Hepatic stellate cell (primary cell): ENCODE measurements at regions not wholly inside any gene's neighbourhood (a gene's known extent, or its start where the extent isn't known, plus 50 kb on each side); places are given as distances from the start of the nearest gene placed in this dataset.
A peak's percentile ranks its signal among the peaks of the same experiment; 100 is the strongest.

Experiments
- DNase-seq: peaks from one replicate; pipeline ENCODE4 v3.0.0; 2011; ENCODE audit warnings: low spot score

GRCh38 chr18:67742525-67742924 lies 226.0 kb upstream of the DSEL start:
- no peak for DNase-seq

DNA sequence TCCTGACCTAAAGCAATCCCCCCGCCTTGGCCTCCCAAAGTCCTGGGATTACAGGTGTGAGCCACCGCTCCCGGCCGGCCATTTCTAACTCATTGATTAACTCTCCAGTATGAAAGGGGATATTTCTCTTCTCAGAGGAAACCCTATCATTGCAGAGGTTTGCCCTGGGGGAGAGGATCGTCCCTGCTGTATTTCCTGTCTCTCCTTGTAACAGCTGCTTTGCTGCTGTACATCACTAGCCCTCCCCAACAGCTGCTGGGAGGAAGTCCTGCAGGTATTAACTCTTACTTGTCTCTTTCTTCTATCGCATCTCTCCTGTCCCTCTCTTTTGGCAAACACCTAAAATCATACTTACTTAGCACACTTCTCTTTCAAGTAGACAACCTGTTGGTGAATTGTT lies 219.0 kb upstream of the DSEL start:
- no peak for DNase-seq

- no peak for DNase-seq
Measured at GRCh38 chr18:67733088-67733487, 216.6 kb upstream of the DSEL start.

DNA sequence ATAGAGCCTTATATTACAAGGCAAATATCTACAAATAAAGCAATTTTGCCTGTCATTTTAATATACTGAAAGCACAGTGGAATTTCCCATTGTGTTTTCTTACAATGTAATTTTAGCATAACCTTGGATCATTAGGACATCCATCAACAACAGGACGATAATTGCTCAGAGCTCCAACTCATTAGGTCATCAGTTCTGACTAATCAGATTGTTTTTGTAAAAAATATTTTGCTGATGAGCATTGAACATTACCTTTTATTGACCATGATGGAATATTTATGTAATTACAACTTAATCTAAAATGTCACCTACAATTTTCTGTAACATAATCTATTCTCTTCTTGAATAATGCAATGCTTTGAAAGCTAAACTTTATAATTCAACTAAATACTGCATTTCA lies 215.3 kb upstream of the DSEL start:
- no peak for DNase-seq

GRCh38 chr18:67730886-67731285 lies 214.4 kb upstream of the DSEL start:
- DNase-seq, result peak; percentile 24

- DNase-seq, result no peak
Measured at GRCh38 chr18:67728364-67728763, 211.8 kb upstream of the DSEL start.

GRCh38 chr18:67726882-67727281 lies 210.4 kb upstream of the DSEL start:
- DNase-seq, result no peak

GRCh38 chr18:67717800-67718199 lies 201.3 kb upstream of the DSEL start:
- no peak for DNase-seq

GRCh38 chr18:67715567-67715966 lies 199.0 kb upstream of the DSEL start:
- DNase-seq, result no peak

GRCh38 chr18:67710639-67711038 lies 194.1 kb upstream of the DSEL start:
- no peak for DNase-seq

- DNase-seq, result no peak
Measured at GRCh38 chr18:67705748-67706147, 189.2 kb upstream of the DSEL start.

DNA sequence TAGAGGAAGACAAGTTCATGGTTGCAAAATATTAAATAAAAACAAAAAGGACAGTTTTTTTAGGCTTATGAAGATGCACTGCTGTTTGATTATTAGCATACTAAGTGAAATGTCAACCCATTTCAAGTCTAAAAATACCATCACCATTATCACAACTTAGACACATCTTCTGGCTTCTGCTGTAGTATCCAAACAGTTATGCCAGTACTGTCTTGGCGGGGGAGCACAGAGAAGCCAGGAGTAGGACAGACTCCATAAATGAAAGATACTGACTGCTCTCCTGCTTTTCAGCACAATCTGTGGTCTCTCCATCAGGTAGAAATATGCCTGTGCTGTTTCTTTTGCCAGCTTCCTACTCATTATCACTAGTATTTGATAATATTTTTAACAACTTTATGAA lies 179.2 kb upstream of the DSEL start:
- no peak for DNase-seq

GRCh38 chr18:67694787-67695186 lies 178.3 kb upstream of the DSEL start:
- no peak for DNase-seq

- no peak for DNase-seq
Measured at GRCh38 chr18:67692811-67693210, 176.3 kb upstream of the DSEL start.

DNA sequence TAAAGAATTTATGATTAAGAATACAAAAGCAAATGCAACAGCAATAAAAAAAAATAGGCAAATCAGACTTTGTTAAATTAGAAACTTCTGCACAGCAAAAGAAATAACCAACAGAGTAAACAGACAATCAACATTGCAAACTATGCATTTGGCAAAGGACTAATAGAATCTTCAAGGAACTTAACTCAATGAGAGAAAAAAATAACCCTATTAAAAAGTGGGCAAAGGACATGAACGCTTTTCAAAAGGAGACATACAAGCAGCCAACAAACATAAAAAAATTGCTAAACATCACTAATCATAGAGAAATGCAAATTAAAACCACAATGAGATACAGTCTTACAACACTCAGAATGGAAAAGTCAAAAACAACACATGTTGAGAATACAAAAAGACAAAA lies 166.0 kb upstream of the DSEL start:
- DNase-seq, result no peak

DNA sequence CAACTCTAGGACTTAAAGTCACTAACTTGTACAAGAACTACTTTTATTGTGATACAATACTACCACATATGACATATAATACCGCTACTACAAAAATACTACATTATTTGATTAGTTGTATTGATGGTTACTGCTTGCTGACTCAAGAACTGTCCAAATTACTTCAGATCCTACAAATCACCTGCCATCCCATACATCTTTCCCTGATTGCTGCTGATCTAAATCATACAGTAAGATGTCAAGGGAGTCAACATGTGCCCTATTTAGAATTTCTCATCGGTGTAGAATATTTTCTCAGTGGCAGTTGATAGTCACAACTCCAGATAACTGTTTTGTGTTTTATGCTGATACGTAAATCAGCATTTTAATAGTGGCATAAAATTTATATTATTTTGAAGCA lies 161.0 kb upstream of the DSEL start:
- DNase-seq, result no peak

DNA sequence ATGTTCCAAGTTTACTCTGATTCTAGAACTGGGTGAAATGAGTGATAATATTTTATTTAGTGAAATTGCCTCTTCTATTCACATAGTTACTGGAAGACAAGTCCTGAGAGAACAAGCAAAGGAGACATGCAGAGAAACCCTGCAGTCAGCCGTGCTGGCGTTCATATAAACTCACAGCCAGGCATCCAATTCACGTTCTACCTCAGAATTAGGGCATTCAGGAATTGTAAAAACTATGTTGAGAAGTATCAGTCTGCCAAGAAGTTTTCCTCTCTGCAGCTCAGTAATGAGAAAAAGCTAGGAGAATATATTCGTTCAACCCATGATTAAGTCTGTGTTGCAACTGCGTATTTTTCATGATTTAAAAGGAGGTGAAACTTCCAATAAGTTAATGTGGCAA lies 156.2 kb upstream of the DSEL start:
- DNase-seq, result no peak

- no peak for DNase-seq
Measured at GRCh38 chr18:67672155-67672554, 155.6 kb upstream of the DSEL start.

GRCh38 chr18:67670024-67670543 lies 153.6 kb upstream of the DSEL start:
- DNase-seq, result peak; percentile 39

- DNase-seq, result peak; percentile 16
Measured at GRCh38 chr18:67665266-67665665, 148.7 kb upstream of the DSEL start.

- no peak for DNase-seq
Measured at GRCh38 chr18:67662996-67663395, 146.5 kb upstream of the DSEL start.

GRCh38 chr18:67661555-67661954 lies 145.0 kb upstream of the DSEL start:
- no peak for DNase-seq

GRCh38 chr18:67654101-67654500 lies 137.6 kb upstream of the DSEL start:
- no peak for DNase-seq

GRCh38 chr18:67652288-67652687 lies 135.8 kb upstream of the DSEL start:
- no peak for DNase-seq

- DNase-seq, result no peak
Measured at GRCh38 chr18:67651438-67651837, 134.9 kb upstream of the DSEL start.
